HEK293T (cell line): ENCODE measurements at regions not wholly inside any gene's neighbourhood (a gene's known extent, or its start where the extent isn't known, plus 50 kb on each side); places are given as distances from the start of the nearest gene placed in this dataset.

Source experiments
- BHLHE40 ChIP-seq: fragments of 450-650 bp; IDR thresholded peaks from 2 replicates; pipeline ENCODE4 v1.6.1; 2016; ENCODE audit warnings: mild to moderate bottlenecking, moderate library complexity, borderline replicate concordance
- CTBP1 ChIP-seq: fragments of 450-650 bp; IDR thresholded peaks from 2 replicates; pipeline ENCODE4 v1.6.1; 2016; ENCODE audit warnings: borderline replicate concordance
- ELF4 ChIP-seq: fragments of 450-650 bp; IDR thresholded peaks from 2 replicates; pipeline ENCODE4 v1.6.1; 2017; ENCODE audit warnings: antibody characterized with exemption
- FOXA1 ChIP-seq: fragments of 450-650 bp; IDR thresholded peaks from 2 replicates; pipeline ENCODE4 v1.6.1; 2016; ENCODE audit warnings: mild to moderate bottlenecking
- FOXK2 ChIP-seq: fragments of 450-650 bp; IDR thresholded peaks from 2 replicates; pipeline ENCODE4 v1.6.1; 2016; ENCODE audit warnings: mild to moderate bottlenecking
- FOXM1 ChIP-seq: fragments of 450-650 bp; IDR thresholded peaks from 2 replicates; pipeline ENCODE4 v1.6.1; 2017; ENCODE audit warnings: mild to moderate bottlenecking, borderline replicate concordance
- L3MBTL2 ChIP-seq: fragments of 450-650 bp; conservative IDR thresholded peaks from 2 replicates; pipeline ENCODE4 v1.6.1; 2016; ENCODE audit warnings: mild to moderate bottlenecking
- NFRKB ChIP-seq: fragments of 450-650 bp; IDR thresholded peaks from 2 replicates; pipeline ENCODE4 v1.6.1; 2016; ENCODE audit warnings: mild to moderate bottlenecking, moderate library complexity
- PKNOX1 ChIP-seq: fragments of 450-650 bp; IDR thresholded peaks from 2 replicates; pipeline ENCODE4 v1.6.1; 2016
- SP1 ChIP-seq: fragments of 450-650 bp; IDR thresholded peaks from 2 replicates; pipeline ENCODE4 v1.6.1; 2017
- SUZ12 ChIP-seq: fragments of 450-650 bp; IDR thresholded peaks from 2 replicates; pipeline ENCODE4 v1.6.1; 2016; ENCODE audit warnings: mild to moderate bottlenecking
- ZNF384 ChIP-seq: fragments of 450-650 bp; IDR thresholded peaks from 2 replicates; pipeline ENCODE4 v1.6.1; 2016

- TF ChIP-seq L3MBTL2 (no peak), CTBP1 (no peak), PKNOX1 (no peak), FOXM1 (no peak), SUZ12 (no peak), SP1 (no peak), ELF4 (no peak), FOXA1 (no peak), NFRKB (no peak), BHLHE40 (no peak), FOXK2 (no peak), ZNF384 (no peak)
These were observed 357.6 kb downstream of the DSC3 start for GRCh38 chr18:30684825-30685481.
